COLO668 (cell line): ENCODE measurements at regions not wholly inside any gene's neighbourhood (a gene's known extent, or its start where the extent isn't known, plus 50 kb on each side); places are given as distances from the start of the nearest gene placed in this dataset.
"Not testable (repeated sequence)": the region's sequence is repeated elsewhere in the genome, so short reads cannot be mapped to it uniquely, and the experiment has no call there.

ENCODE experiments used
- DNase-seq: peaks from one replicate; lab custom pipeline; 2025; ENCODE audit not compliant: unreplicated experiment; lab: John Stamatoyannopoulos, UW

- no peak for DNase-seq
Measured at GRCh38 chr5:25224316-25224982, 579.7 kb upstream of the CDH10 start.

- not testable (repeated sequence) for DNase-seq
Measured at GRCh38 chr5:25199902-25200301, 555.1 kb upstream of the CDH10 start.

- DNase-seq = no peak
Measured at GRCh38 chr5:25190521-25191000, 545.8 kb upstream of the CDH10 start.

- DNase-seq = no peak
Measured at GRCh38 chr5:25181249-25181648, 536.5 kb upstream of the CDH10 start.

- not testable (repeated sequence) for DNase-seq
Measured at GRCh38 chr5:25162616-25163015, 517.8 kb upstream of the CDH10 start.

GRCh38 chr5:25160891-25161290, 516.1 kb upstream of the CDH10 start:
- no peak for DNase-seq

GRCh38 chr5:25150819-25151218, 506.0 kb upstream of the CDH10 start:
- DNase-seq = no peak

- no peak for DNase-seq
Measured at GRCh38 chr5:25128606-25129005, 483.8 kb upstream of the CDH10 start.

- no peak for DNase-seq
Measured at GRCh38 chr5:25119650-25120049, 474.9 kb upstream of the CDH10 start.

GRCh38 chr5:25107853-25108252, 463.1 kb upstream of the CDH10 start:
- no peak for DNase-seq

- DNase-seq = no peak
Measured at GRCh38 chr5:25099538-25099937, 454.8 kb upstream of the CDH10 start.

- no peak for DNase-seq
Measured at GRCh38 chr5:25095261-25095660, 450.5 kb upstream of the CDH10 start.

GRCh38 chr5:25094219-25094618, 449.4 kb upstream of the CDH10 start:
- DNase-seq = no peak

- DNase-seq = no peak
Measured at GRCh38 chr5:25091921-25092320, 447.1 kb upstream of the CDH10 start.

GRCh38 chr5:25090854-25091253, 446.1 kb upstream of the CDH10 start:
- DNase-seq = no peak

GRCh38 chr5:25090275-25090674, 445.5 kb upstream of the CDH10 start:
- no peak for DNase-seq

GRCh38 chr5:25088689-25089088, 443.9 kb upstream of the CDH10 start:
- not testable (repeated sequence) for DNase-seq

GRCh38 chr5:25083261-25083660, 438.5 kb upstream of the CDH10 start:
- not testable (repeated sequence) for DNase-seq

- no peak for DNase-seq
Measured at GRCh38 chr5:25066239-25066638, 421.5 kb upstream of the CDH10 start.

- DNase-seq = no peak
Measured at GRCh38 chr5:25064306-25064705, 419.5 kb upstream of the CDH10 start.

GRCh38 chr5:25060575-25060974, 415.8 kb upstream of the CDH10 start:
- DNase-seq = no peak

- DNase-seq = no peak
Measured at GRCh38 chr5:25056836-25057235, 412.1 kb upstream of the CDH10 start.

- no peak for DNase-seq
Measured at GRCh38 chr5:25033658-25034057, 388.9 kb upstream of the CDH10 start.
